ENCODE measurements at regions not wholly inside any gene's neighbourhood (a gene's known extent, or its start where the extent isn't known, plus 50 kb on each side); places are given as distances from the start of the nearest gene placed in this dataset.

- no peak overlapping the region for H3K9ac ChIP-seq (ENCODE audit: low read depth in 1 of 2, low read length in 2 of 2)
- no peak overlapping the region for H3K27ac ChIP-seq (ENCODE audit: low read depth in 1 of 2, low read length in 2 of 2)
- H3K27me3 ChIP-seq (ENCODE audit: control insufficient read depth in 4 of 4, insufficient read depth in 4 of 4, low read length in 3 of 4) = no peaks in the 10 kb centered on the region
- no peaks in the 10 kb centered on the region for H3K36me3 ChIP-seq (ENCODE audit: control insufficient read depth in 4 of 4, insufficient read depth in 3 of 4, low read depth in 1 of 4, low read length in 3 of 4)
- DNase-seq (ENCODE audit: low spot score) = no peak
- H3K4me3 ChIP-seq (ENCODE audit: low read depth in 1 of 3, low read length in 3 of 3) = no peak overlapping the region
- TF ChIP-seq FOXA1 (IDR thresholded peaks at IDR 0.05) = no peak
- no peak for TF ChIP-seq SP1 (IDR thresholded peaks at IDR 0.05)
- TF ChIP-seq, protein P1, sequence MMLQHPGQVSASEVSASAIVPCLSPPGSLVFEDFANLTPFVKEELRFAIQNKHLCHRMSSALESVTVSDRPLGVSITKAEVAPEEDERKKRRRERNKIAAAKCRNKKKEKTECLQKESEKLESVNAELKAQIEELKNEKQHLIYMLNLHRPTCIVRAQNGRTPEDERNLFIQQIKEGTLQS (IDR thresholded peaks at IDR 0.05) = no peak
- no peak for TF ChIP-seq NR2F2 (IDR thresholded peaks at IDR 0.05)
- TF ChIP-seq FOXA2 (IDR thresholded peaks at IDR 0.05) = no peak
- TF ChIP-seq, protein P2, sequence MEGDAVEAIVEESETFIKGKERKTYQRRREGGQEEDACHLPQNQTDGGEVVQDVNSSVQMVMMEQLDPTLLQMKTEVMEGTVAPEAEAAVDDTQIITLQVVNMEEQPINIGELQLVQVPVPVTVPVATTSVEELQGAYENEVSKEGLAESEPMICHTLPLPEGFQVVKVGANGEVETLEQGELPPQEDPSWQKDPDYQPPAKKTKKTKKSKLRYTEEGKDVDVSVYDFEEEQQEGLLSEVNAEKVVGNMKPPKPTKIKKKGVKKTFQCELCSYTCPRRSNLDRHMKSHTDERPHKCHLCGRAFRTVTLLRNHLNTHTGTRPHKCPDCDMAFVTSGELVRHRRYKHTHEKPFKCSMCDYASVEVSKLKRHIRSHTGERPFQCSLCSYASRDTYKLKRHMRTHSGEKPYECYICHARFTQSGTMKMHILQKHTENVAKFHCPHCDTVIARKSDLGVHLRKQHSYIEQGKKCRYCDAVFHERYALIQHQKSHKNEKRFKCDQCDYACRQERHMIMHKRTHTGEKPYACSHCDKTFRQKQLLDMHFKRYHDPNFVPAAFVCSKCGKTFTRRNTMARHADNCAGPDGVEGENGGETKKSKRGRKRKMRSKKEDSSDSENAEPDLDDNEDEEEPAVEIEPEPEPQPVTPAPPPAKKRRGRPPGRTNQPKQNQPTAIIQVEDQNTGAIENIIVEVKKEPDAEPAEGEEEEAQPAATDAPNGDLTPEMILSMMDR (IDR thresholded peaks at IDR 0.05; ENCODE audit: low read depth, low read length, missing input control) = no peak
- TF ChIP-seq HNF4A (conservative IDR thresholded peaks at IDR 0.05) = no peak
- TF ChIP-seq RXRA (IDR thresholded peaks at IDR 0.05) = no peak
- TF ChIP-seq RAD21 (IDR thresholded peaks at IDR 0.05) = no peak
- TF ChIP-seq EGR1 (IDR thresholded peaks at IDR 0.05; ENCODE audit: low read depth in 2 of 2) = no peak
- TF ChIP-seq YY1 (IDR thresholded peaks at IDR 0.05) = no peak
- TF ChIP-seq MAX (IDR thresholded peaks at IDR 0.05) = no peak
- no peak for TF ChIP-seq GABPA (IDR thresholded peaks at IDR 0.05 in 1 of 2, conservative IDR thresholded peaks at IDR 0.05 in 1 of 2)
- no peak for TF ChIP-seq JUND (IDR thresholded peaks at IDR 0.05)
- TF ChIP-seq, protein P3, sequence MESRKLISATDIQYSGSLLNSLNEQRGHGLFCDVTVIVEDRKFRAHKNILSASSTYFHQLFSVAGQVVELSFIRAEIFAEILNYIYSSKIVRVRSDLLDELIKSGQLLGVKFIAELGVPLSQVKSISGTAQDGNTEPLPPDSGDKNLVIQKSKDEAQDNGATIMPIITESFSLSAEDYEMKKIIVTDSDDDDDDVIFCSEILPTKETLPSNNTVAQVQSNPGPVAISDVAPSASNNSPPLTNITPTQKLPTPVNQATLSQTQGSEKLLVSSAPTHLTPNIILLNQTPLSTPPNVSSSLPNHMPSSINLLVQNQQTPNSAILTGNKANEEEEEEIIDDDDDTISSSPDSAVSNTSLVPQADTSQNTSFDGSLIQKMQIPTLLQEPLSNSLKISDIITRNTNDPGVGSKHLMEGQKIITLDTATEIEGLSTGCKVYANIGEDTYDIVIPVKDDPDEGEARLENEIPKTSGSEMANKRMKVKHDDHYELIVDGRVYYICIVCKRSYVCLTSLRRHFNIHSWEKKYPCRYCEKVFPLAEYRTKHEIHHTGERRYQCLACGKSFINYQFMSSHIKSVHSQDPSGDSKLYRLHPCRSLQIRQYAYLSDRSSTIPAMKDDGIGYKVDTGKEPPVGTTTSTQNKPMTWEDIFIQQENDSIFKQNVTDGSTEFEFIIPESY (IDR thresholded peaks at IDR 0.05) = no peak
- no peak for TF ChIP-seq TAF1 (conservative IDR thresholded peaks at IDR 0.05)
- no peak for TF ChIP-seq HNF4G (IDR thresholded peaks at IDR 0.05)
- no peak for TF ChIP-seq REST (IDR thresholded peaks at IDR 0.05)
- H3K9me3 ChIP-seq (ENCODE audit: control insufficient read depth in 4 of 4, low read length in 3 of 4) = no peaks in the 10 kb centered on the region
- 66% methylated on average over 2 of the region's 2 CpGs for whole genome bisulfite sequencing
- peaks cover 0 to 4% (median 0%) of the 10 kb centered on the region in 4 donors for H3K4me1 ChIP-seq (ENCODE audit: control insufficient read depth in 4 of 4, insufficient read depth in 4 of 4, low read length in 3 of 4)
Measured at GRCh38 chr2:186424265-186424664, 61.8 kb upstream of the ZC3H15 start.

All from liver (tissue), 8 donors.